ENCODE measurements at regions not wholly inside any gene's neighbourhood (a gene's known extent, or its start where the extent isn't known, plus 50 kb on each side); places are given as distances from the start of the nearest gene placed in this dataset.
"Not testable (repeated sequence)": the region's sequence is repeated elsewhere in the genome, so short reads cannot be mapped to it uniquely, and the experiment has no call there.

GRCh38 chr10:7046615-7047014 lies 364.2 kb downstream of the SFMBT2 start:
- DNase-seq (ENCODE audit: extremely low spot score), result no peak
- 83% methylated on average over 2 of the region's 2 CpGs for WGBS

GRCh38 chr10:7045891-7046599 lies 364.8 kb downstream of the SFMBT2 start:
- Histone ChIP-seq H3K4me1 (ENCODE audit: insufficient read depth) (no peaks in the 10 kb centered on the region), H3K27ac (ENCODE audit: low read depth) (no peak overlapping the region), H3K36me3 (ENCODE audit: insufficient read depth) (no peaks in the 10 kb centered on the region), H3K4me3 (ENCODE audit: low read depth, low read length) (no peak overlapping the region)
- WGBS, result 80% methylated on average over 4 of the region's 4 CpGs
- no peak for DNase-seq (ENCODE audit: extremely low spot score)

More at GRCh38 chr10:7046615-7047014, 364.2 kb downstream of the SFMBT2 start:
- Histone ChIP-seq H3K4me3 (ENCODE audit: low read depth, low read length) (no peak overlapping the region), H3K36me3 (ENCODE audit: insufficient read depth) (no peaks in the 10 kb centered on the region), H3K4me1 (ENCODE audit: insufficient read depth) (no peaks in the 10 kb centered on the region), H3K27ac (ENCODE audit: low read depth) (no peak overlapping the region)

- Histone ChIP-seq H3K4me3 (ENCODE audit: low read depth, low read length) (no peak overlapping the region), H3K36me3 (ENCODE audit: insufficient read depth) (no peaks in the 10 kb centered on the region), H3K27ac (ENCODE audit: low read depth) (no peak overlapping the region), H3K4me1 (ENCODE audit: insufficient read depth) (no peaks in the 10 kb centered on the region)
- 76% methylated on average over 3 of the region's 3 CpGs for WGBS
- no peak for DNase-seq (ENCODE audit: extremely low spot score)
These were observed 367.7 kb downstream of the SFMBT2 start for GRCh38 chr10:7043055-7043653.

- H3K27ac ChIP-seq (ENCODE audit: low read depth), result no peak overlapping the region
- H3K4me3 ChIP-seq (ENCODE audit: low read depth, low read length), result no peak overlapping the region
- no peaks in the 10 kb centered on the region for H3K4me1 ChIP-seq (ENCODE audit: insufficient read depth)
- DNase-seq (ENCODE audit: extremely low spot score), result no peak
- no peaks in the 10 kb centered on the region for H3K36me3 ChIP-seq (ENCODE audit: insufficient read depth)
- WGBS, result 96% methylated on average over 6 of the region's 6 CpGs
These were observed 368.3 kb downstream of the SFMBT2 start for GRCh38 chr10:7042419-7043054.

GRCh38 chr10:7042000-7042399 lies 368.8 kb downstream of the SFMBT2 start:
- Histone ChIP-seq H3K36me3 (ENCODE audit: insufficient read depth) (no peaks in the 10 kb centered on the region), H3K4me3 (ENCODE audit: low read depth, low read length) (no peak overlapping the region), H3K4me1 (ENCODE audit: insufficient read depth) (no peaks in the 10 kb centered on the region), H3K27ac (ENCODE audit: low read depth) (no peak overlapping the region)
- no peak for DNase-seq (ENCODE audit: extremely low spot score)
- WGBS, result 89% methylated on average over 4 of the region's 4 CpGs

- no peaks in the 10 kb centered on the region for H3K36me3 ChIP-seq (ENCODE audit: insufficient read depth)
- WGBS, result 89% methylated on average over 11 of the region's 11 CpGs
- no peak overlapping the region for H3K4me3 ChIP-seq (ENCODE audit: low read depth, low read length)
- no peaks in the 10 kb centered on the region for H3K4me1 ChIP-seq (ENCODE audit: insufficient read depth)
- no peak for DNase-seq (ENCODE audit: extremely low spot score)
- no peak overlapping the region for H3K27ac ChIP-seq (ENCODE audit: low read depth)
These were observed 370.2 kb downstream of the SFMBT2 start for GRCh38 chr10:7040681-7041080.

- H3K27ac ChIP-seq (ENCODE audit: low read depth), result no peak overlapping the region
- no peaks in the 10 kb centered on the region for H3K4me1 ChIP-seq (ENCODE audit: insufficient read depth)
- H3K4me3 ChIP-seq (ENCODE audit: low read depth, low read length), result no peak overlapping the region
- no peak for DNase-seq (ENCODE audit: extremely low spot score)
- no peaks in the 10 kb centered on the region for H3K36me3 ChIP-seq (ENCODE audit: insufficient read depth)
These were observed 371.0 kb downstream of the SFMBT2 start for GRCh38 chr10:7039859-7040258.

- H3K4me1 ChIP-seq (ENCODE audit: insufficient read depth), result no peaks in the 10 kb centered on the region
- no peak overlapping the region for H3K27ac ChIP-seq (ENCODE audit: low read depth)
- 86% methylated on average over 1 of the region's 1 CpG for WGBS
- DNase-seq (ENCODE audit: extremely low spot score), result no peak
- no peaks in the 10 kb centered on the region for H3K36me3 ChIP-seq (ENCODE audit: insufficient read depth)
- H3K4me3 ChIP-seq (ENCODE audit: low read depth, low read length), result no peak overlapping the region
These were observed 372.4 kb downstream of the SFMBT2 start for GRCh38 chr10:7038416-7038815.

GRCh38 chr10:7037434-7037833 lies 373.4 kb downstream of the SFMBT2 start:
- 85% methylated on average over 2 of the region's 2 CpGs for WGBS
- not testable (repeated sequence) for DNase-seq (ENCODE audit: extremely low spot score); H3K27ac ChIP-seq (ENCODE audit: low read depth); H3K4me1 ChIP-seq (ENCODE audit: insufficient read depth); H3K36me3 ChIP-seq (ENCODE audit: insufficient read depth); H3K4me3 ChIP-seq (ENCODE audit: low read depth, low read length)

GRCh38 chr10:7036951-7037350 lies 373.9 kb downstream of the SFMBT2 start:
- H3K4me3 ChIP-seq (ENCODE audit: low read depth, low read length), result no peak overlapping the region
- DNase-seq (ENCODE audit: extremely low spot score), result no peak
- H3K4me1 ChIP-seq (ENCODE audit: insufficient read depth), result no peaks in the 10 kb centered on the region
- H3K27ac ChIP-seq (ENCODE audit: low read depth), result no peak overlapping the region
- no peaks in the 10 kb centered on the region for H3K36me3 ChIP-seq (ENCODE audit: insufficient read depth)
- WGBS, result 80% methylated on average over 2 of the region's 2 CpGs

- DNase-seq (ENCODE audit: extremely low spot score), result no peak
- 83% methylated on average over 10 of the region's 10 CpGs for WGBS
- no peak overlapping the region for H3K27ac ChIP-seq (ENCODE audit: low read depth)
- H3K4me1 ChIP-seq (ENCODE audit: insufficient read depth), result no peaks in the 10 kb centered on the region
- no peaks in the 10 kb centered on the region for H3K36me3 ChIP-seq (ENCODE audit: insufficient read depth)
- no peak overlapping the region for H3K4me3 ChIP-seq (ENCODE audit: low read depth, low read length)
These were observed 375.6 kb downstream of the SFMBT2 start for GRCh38 chr10:7035126-7035761.

- no peaks in the 10 kb centered on the region for H3K4me1 ChIP-seq (ENCODE audit: insufficient read depth)
- WGBS, result 91% methylated on average over 1 of the region's 1 CpG
- no peak for DNase-seq (ENCODE audit: extremely low spot score)
- no peak overlapping the region for H3K4me3 ChIP-seq (ENCODE audit: low read depth, low read length)
- no peak overlapping the region for H3K27ac ChIP-seq (ENCODE audit: low read depth)
- no peaks in the 10 kb centered on the region for H3K36me3 ChIP-seq (ENCODE audit: insufficient read depth)
These were observed 377.8 kb downstream of the SFMBT2 start for GRCh38 chr10:7033031-7033430.

- DNase-seq (ENCODE audit: extremely low spot score), result no peak
- Histone ChIP-seq H3K36me3 (ENCODE audit: insufficient read depth) (peaks cover 2% of the 10 kb centered on the region), H3K4me3 (ENCODE audit: low read depth, low read length) (no peak overlapping the region), H3K4me1 (ENCODE audit: insufficient read depth) (no peaks in the 10 kb centered on the region), H3K27ac (ENCODE audit: low read depth) (no peak overlapping the region)
- WGBS, result 81% methylated on average over 5 of the region's 5 CpGs
These were observed 380.5 kb downstream of the SFMBT2 start for GRCh38 chr10:7030134-7030855.

Data from urinary bladder (tissue), 3 donors.